Activated CD4-positive, alpha-beta T cell treated with anti-CD3 and anti-CD28 coated beads, Interleukin-2, amount 50 U/mL, for 24 hours (primary cell): ENCODE measurements at regions not wholly inside any gene's neighbourhood (a gene's known extent, or its start where the extent isn't known, plus 50 kb on each side); places are given as distances from the start of the nearest gene placed in this dataset.

Source experiments
- DNase-seq, 2 donors: peaks; one replicate each; pipeline ENCODE4 v3.0.0-alpha.2; 2020; ENCODE audit warnings: low read depth in 1 of 2, low spot score in 1 of 2

DNA sequence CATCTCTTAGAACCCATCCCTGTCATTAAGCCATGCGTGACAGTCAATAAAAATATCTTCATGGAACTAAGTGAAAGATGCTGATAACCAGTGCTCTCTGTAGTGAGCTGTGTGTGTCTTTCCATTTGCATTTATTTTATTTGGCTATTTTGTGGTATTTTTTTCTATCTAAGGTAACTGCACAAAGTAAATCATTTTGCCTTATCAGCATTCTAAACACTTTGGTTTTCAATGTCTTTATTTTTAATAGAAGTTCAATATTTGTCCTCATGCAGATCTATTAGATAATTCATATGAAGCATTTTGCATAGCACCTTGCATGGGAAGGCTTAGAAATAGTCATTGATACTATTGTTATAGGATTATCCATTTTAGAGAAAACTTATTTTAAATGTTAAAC is 163.6 kb upstream of the TANK start:
- DNase-seq: no peak

DNA sequence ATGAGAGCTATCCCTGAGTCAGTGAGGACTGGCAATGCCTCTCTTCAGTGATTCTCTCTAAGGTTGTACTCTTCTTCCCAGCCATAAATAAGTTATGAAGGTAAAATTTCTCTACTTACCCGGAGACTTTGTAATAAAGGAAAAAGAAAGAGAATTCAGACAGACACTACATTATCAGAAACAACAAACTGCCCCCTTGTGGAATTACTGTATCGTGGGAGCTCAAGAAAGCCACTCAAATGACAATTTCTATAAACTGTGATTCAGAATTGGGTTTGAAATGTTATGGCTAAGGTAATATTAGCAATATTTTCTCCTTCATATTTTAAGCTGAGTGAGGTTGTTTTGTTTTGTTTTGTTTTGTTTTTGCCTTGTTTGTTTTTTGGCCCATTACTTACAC is 155.8 kb upstream of the TANK start:
- no peak for DNase-seq

DNA sequence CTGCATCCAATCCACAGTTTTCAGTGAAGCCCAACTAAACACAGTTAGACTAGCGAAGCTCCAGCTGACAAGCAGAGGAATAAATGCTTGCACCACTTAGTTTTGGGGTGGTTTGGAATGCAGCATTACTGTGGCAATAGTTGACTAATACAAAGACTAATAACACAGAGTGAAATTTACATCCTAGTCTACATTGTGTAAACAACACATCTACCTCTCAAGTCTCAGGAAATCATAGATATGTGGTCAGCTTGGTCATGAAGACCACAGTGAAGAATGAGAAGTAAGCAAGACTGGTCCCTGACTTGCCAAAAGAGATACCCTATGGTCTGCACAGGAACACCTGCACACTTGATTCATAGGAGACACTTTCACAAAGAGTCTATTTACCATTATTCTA is 155.1 kb upstream of the TANK start:
- no peak for DNase-seq

DNA sequence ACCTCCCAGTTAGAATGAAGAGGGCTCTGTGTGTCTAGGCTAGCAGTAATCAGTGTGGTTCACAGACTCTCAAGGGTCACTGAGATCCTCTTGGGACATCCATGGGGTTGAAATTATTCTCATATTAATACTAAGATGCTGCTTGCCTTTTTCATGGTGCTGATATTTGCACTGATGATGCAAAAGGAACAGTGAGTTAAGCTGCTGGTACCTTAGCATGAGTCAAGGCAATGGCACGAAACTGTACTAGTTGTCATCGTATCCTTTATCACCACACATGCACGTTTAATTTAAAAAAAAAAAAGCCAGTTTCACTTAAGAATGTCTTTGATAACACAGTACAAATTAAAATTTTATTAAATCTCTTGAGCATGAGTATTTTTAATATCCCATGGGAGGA is 151.9 kb upstream of the TANK start:
- DNase-seq: no peak

DNA sequence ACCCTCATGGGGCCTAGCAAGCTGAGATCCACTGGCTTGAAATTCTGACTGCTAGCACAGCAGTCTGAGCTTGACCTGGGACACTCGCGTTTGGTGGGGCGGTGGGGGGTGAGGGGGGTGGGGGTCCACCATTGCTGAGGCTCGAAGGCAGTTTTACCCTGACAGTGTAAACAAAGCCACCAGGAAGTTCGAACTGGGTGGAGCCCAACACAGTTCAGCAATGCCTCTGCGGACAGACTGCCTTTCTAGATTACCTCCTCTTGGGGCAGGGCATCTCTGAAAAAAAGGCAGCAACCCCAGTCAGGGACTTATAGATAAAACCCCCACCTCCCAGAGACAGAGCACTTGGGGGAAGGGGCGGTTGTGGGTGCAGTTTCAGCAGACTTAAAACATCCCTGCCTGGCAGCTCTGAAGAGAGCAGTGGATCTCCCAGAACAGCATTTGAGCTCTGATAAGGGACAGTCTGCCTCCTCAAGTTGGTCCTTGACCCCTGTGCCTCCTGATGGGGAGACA is 149.7 kb upstream of the TANK start:
- DNase-seq: no peak

DNA sequence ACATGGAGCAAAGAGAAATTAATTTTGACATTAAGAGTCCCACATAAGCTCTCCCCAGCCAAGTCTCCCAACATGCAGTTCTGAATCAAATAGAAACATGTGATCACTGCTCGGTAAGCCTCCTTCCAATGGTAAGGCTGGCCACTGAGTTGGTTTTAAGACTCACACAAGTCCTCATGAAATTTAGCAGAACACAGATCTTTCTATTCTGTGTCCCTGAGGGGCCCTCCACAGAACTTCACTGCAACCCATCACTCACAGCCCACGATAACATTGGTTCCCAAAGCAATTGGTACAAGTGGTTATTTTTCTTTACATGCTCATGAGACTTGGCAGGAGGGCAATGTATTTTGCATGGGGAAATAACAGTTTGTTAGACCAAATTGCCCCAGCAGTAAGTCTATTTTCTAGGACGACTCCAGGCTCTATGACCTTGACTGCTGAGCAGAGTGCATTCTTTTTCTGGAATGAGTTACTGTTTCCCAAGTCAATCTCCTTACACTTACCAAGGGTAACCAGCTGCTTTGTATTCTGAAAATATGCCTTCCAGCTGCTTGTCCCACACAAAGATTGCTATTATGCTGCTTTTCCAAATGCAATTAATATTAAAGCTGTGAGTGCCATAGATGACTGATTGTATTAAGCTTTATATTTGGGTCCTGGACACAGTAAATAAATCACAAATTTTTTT is 142.3 kb upstream of the TANK start:
- no peak for DNase-seq

DNA sequence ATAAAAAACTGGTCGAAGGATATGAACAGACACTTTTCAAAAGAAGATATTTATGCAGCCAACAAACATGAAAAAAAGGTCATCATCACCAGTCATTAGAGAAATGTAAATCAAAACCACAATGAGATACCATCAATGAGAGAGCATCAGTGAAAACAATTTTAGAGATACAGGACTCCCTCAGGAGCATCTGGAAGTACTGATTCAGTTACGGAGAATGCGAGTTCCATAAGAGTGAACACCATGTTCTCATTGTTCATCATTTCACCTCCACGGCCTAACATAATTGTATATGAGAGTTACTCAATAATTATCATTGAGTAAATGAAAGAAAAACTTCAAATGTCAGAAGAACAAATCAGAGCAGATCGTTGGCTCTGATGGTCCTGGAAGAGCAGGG is 140.9 kb upstream of the TANK start:
- DNase-seq: no peak

DNA sequence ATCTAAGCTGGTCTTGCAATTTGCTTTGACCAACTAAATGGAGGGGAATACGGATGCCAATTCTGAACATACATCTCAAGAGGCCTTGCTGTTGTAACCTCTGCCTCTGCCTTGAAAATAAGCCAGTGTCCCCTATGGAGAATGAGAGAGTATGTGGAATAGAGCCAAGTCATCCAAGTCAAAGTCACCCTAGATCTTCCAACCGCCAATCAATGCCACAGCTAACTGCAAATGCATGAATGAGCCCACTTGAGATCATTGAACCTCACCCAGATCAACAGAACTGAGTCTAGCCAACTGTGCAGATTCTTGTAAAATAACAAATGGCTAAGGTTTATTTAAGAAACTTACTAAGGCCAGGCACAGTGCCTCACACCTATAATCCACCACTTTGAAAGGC is 139.8 kb upstream of the TANK start:
- no peak for DNase-seq

DNA sequence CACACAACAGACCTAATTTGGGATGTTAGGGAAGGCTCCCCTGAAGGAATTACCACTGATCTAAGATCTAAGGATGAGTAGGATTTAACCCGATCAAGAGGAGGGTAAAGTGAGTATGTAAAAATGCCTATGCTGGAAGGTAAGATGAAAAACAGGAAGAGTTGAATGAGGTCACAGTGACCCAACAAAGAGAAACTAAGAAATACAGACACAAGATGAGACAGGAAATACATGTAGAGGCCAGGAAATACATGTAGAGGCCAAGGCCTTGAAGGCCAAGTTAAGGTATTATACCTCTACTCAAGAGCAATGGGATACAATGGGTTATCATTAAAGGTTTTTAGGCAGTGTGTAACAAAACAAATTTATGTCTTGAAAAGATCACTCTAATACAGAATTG is 131.6 kb upstream of the TANK start:
- DNase-seq: no peak

DNA sequence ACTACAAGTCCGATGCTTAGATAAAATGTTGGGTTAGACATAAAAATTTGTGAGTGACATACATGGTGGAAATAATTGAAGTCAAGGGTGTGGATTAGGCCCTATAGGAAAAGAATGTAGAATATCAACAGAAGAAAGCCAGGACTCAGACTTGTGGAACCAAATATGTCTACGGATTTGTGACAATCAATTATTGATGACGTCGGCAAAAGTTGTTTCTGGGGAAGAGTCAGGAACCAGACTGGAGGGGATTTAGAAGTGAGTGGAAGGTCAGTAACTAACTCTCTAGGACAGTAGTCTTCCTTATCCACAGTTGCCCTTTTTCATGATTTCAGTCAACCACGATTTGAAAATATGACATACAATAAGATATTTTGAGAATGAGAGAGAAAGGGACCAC is 130.9 kb upstream of the TANK start:
- DNase-seq: no peak

DNA sequence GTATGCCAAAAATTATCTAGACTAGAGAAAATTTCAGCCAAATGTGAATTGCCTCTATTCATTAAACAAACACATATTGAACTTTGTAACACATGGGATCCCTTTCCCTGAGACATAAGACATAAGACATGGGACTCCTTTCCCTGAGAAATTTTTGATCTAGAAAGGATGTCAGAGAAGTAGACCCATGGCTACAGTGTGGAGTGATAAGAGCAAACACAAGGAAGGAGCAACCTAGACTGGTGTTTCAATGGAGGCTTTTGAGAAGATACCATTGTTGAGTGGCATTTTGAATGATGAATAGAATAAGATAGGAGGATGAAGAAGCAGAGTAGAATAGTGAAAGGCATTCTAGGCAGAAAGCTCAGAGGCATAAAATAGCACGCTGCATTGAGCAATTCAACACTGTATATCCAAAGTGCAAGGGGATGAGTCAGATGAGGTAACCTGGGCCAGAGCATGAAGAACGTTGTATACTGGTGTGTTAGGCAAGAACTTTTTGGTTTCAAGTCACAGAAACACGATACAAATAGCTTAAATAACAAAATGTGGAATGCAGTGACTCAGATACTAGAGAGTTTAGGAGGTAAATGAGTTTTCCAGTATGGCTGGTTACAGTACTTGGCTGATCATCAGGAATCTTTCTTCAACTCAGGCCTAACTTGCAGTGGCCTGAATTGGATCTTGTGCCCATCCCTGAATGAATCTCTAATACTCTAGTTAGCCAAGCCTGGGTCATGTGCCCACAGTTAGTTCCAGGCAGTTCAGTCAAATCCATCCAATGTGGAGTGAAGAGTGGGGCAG is 129.8 kb upstream of the TANK start:
- no peak for DNase-seq

DNA sequence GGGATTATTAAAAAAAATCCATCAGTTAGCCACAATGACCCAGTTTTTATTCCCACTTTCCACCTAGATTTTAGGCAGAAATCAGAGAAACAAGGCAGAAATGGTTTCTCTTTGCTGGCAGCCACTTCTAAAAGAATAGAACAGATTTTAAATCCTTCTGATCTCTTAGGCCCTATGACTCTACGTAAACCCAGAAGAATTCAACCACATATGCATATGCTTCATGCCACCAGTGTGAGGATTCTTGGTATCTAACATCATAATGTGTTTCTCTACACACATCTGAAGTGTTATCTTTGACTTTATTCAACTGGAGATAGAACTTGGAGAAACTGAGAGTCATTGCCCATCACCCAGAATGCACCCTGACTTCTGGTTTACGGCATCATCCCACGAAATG is 128.7 kb upstream of the TANK start:
- DNase-seq: no peak

DNA sequence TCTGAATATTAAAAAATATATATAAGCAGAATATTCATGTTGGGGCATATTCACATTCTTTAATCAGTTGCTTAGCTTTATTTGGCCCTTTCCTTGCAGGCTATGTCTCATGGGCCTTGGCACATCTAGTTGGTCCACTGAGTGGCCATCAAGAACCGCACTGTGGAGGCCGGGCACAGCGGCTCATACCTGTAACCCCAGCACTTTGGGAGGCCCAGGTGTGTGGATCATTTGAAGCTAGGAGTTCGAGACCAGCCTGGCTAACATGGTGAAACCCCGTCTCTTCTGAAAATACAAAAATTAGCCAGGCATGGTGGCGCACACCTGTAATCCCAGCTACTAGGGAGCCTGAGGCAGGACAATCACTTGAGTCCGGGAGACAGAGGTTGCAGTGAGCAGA is 127.6 kb upstream of the TANK start:
- no peak for DNase-seq

DNA sequence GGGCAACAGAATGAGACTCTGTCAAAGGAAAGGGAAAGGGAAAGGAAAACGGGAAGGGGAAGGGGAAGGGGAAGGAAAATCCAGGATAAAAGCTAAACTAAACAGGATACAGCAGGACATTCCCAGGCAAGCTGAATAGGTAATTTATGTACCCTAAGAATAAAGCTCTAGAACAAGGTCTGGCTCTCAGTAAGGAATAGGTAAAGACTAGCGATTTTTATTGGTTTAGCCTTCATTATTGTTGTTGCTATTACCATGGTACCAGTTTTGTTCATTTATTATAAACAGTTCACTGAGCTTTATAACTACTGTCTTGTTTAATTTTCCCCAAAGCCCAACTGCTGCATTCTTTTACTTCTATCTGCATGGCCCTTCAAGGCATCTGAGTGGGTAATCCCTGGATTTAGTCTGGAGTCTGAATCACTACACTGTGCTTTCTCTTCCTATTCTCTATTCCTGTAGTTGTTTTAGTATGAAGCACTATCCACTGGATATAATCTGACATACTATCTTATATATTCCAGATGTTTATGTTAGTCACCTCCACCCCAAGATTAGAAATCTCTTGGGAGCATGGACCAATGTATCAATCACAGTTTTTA is 127.1 kb upstream of the TANK start:
- no peak for DNase-seq

DNA sequence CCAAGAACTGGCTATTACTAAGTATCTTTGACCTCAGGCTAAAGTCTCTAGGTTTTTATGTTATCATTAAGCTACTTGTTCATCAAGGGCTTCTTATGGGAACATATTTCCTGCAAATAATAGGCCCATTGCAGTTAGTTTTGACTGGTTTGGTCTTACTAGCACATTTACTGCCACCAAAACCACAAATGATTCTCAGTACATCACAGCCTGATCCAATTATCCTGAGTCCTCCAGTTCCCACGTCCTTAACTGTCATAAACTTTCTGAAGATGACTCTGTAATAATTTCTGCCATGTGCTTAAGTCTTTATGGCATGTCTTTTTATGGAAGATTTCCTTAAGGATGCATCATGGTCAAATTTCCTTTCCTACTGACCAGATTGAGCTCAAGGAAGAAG is 123.3 kb upstream of the TANK start:
- DNase-seq: no peak

DNA sequence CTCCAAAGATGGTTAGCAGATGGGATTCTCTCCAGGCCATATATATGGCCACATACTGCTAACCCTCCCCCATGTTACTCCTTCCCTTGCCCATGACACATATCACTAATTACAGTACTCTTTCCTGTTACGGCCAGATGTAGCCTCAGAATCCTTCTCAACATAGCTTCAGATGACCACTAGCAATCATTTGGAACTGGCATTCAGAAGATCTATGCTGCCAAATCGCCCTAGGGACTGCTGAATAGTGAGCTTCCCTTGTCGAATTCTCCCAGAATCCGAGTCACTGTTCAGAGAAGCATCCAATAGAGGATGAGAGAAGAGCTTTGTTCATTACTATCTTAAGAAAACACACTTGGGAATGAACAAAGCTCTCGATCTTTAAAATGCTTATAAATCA is 121.2 kb upstream of the TANK start:
- no peak for DNase-seq

DNA sequence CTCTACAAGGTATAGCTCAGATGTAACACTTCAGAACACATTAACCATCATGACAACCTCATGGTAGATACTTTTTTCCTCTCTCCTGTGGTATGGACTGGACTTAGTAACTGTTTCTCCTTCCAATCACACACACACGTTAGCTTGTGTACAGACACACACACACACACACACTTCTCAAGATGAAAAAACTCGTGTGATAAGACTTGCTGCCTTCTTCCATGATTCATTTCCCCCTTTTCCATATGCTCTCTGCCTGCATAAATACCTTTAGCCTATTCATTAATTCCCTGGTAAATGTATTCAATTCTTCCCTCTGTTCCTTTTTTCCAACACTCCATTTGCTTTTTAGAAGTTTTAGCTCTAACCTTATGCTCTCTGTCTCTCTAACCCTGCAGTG is 118.9 kb upstream of the TANK start:
- no peak for DNase-seq

DNA sequence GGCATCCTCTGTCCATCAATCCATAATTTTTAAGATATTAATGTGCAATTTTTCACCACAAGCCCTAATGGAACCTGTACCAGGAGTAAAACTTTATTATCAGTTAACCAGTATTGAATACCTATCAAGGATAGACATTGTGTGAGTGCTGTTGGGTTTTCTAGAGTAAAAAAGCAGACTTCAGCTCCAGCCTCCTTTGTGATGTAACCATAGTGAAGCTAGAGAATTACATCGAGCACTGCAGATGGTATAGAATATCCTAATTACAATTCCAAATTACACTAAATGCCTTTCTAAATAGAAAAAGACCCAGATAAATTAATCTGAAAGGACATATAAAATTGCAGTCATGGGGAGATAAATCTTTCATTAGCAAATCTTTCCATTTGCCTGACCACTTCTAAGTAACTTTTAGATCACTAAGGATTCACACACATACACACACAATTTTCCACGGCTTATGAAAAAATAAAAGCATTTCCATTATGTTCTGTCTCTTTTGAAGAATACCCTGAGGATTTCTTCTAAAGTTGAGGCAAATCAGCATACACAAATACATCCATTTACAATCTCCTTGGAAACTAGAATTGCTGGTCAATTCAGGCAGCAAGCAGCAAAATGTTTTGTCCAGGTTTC is 117.1 kb upstream of the TANK start:
- no peak for DNase-seq

DNA sequence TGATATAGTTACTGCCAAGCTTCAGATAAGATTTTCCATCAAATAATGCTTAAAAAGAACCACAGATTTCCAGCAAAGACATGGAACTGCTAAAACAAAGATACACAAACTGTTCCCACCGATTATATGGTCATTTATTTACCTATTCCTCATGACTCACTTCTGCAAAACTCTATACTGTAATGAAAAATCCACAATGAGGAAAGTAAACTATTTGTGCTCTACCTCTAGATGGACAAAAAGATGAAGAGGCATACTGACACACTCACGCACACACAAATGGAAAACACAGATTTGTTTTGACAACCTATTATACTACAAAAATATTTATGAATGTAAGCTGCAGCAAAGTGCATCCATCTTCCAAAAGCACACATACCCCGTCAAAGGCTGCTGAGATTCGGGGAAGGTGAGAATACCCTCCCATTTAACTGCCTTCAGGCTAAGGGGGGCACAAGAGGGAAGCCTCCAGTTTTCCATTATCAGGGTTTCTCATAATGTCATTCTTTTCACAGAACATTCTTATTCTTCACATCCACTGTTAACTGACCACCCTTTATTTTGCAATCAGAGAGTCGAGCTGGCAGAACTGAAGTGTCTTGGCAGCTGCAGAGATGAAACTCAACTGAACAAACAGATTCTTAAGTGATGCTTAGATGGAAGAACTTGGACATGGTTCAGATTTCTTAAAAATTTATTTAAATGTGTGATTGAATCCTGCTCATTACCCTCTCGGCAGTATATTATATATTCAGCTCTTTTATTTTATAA is 115.9 kb upstream of the TANK start:
- DNase-seq: no peak

DNA sequence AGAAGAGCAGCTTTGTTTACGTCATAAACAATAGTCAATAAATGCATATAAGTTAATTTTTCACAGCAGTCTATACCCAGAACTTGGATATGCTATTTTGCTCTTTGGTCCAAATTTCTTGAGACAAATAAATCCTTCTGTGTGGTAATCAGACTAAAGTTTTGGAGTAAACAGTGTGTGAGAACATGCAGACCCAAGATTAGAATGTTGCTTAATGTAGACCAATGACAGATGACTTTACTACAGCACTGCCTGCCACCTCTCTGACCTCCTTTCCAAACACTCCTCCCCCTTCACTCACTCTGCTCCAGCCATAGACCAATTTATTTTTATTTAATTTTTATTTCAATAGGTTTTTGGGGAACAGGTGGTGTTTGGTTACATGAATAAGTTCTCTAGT is 115.3 kb upstream of the TANK start:
- DNase-seq: no peak

DNA sequence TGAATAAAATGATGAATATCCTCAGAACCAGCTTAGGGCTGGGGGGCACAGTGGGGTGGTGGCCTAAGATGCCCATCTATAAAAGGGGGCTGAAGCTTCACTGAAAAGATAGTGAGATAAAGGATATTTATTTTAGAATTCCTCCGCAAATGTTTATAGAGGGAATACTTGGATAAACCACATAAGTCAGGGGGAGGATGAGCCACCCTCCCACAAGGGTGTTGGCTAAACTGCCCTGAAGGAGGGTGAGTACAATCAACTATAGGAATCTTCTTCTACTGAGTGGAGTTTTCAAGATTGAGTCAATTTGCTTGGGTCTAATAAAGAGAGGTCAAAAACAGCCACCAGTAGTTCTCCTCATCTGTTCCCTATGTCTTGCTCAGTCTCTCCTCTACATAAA is 114.5 kb upstream of the TANK start:
- no peak for DNase-seq
